Right lobe of liver (tissue), 4 donors: ENCODE measurements at regions not wholly inside any gene's neighbourhood (a gene's known extent, or its start where the extent isn't known, plus 50 kb on each side); places are given as distances from the start of the nearest gene placed in this dataset.

ENCODE experiments used
- POLR2A ChIP-seq: fragments of 450-650 bp; IDR thresholded peaks from one replicate; pipeline ENCODE4 v1.6.1; 2017; ENCODE audit warnings: antibody characterized with exemption, mild to moderate bottlenecking
- TF ChIP-seq, protein P1 (sequence below), 4 donors: fragments of 200-600 bp in 3 of 4; fragments of 450-650 bp in 1 of 4; IDR thresholded peaks; one replicate each; pipeline versions ENCODE4 v1.5.1 to v1.8.0; 2016 to 2022; ENCODE audit warnings: antibody characterized with exemption in 4 of 4, mild to moderate bottlenecking in 2 of 4
- donor health status: DM: no; HTN: no; CAD: no.
- donor health status: DM: no; HTN: no; CAD: no.
- donor health status: DM: no; HTN: yes; CAD: no.

DNA sequence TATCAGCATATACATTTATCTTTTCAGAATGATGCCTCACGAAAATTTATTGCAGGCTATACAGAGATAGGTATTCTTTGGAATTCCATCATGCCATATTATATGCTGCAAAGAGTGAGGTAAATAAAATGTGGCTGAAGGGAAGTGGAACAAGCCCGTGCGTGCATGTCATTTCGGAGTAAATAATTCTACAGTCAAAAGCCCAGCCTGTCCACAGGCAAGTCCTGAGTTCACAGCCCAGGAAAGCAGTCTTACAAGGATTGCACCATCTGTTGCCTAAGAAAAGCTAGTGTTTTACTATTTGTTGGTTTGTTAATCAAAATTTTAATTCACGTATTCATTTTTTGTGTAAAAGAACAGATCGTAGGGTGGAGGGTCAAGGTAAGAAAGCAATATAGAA, 292.4 kb upstream of the AKR1E2 start:
- TF ChIP-seq, protein P1, sequence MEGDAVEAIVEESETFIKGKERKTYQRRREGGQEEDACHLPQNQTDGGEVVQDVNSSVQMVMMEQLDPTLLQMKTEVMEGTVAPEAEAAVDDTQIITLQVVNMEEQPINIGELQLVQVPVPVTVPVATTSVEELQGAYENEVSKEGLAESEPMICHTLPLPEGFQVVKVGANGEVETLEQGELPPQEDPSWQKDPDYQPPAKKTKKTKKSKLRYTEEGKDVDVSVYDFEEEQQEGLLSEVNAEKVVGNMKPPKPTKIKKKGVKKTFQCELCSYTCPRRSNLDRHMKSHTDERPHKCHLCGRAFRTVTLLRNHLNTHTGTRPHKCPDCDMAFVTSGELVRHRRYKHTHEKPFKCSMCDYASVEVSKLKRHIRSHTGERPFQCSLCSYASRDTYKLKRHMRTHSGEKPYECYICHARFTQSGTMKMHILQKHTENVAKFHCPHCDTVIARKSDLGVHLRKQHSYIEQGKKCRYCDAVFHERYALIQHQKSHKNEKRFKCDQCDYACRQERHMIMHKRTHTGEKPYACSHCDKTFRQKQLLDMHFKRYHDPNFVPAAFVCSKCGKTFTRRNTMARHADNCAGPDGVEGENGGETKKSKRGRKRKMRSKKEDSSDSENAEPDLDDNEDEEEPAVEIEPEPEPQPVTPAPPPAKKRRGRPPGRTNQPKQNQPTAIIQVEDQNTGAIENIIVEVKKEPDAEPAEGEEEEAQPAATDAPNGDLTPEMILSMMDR (IDR thresholded peaks at IDR 0.05): no peak
- TF ChIP-seq POLR2A: no peak
